Sigmoid colon (tissue), 6 donors: ENCODE measurements at regions not wholly inside any gene's neighbourhood (a gene's known extent, or its start where the extent isn't known, plus 50 kb on each side); places are given as distances from the start of the nearest gene placed in this dataset.

Experiments
- DNase-seq: peaks from one replicate; pipeline ENCODE4 v3.0.0-alpha.2; 2019
- H3K27ac ChIP-seq, 4 donors: fragments of 200-600 bp; sonication (generic); one replicate each; pipeline ENCODE4 v1.5.1; 2016 to 2019; ENCODE audit warnings: mild to moderate bottlenecking in 1 of 4
- H3K27me3 ChIP-seq, 3 donors: fragments of 200-600 bp; sonication (generic); one replicate each; pipeline ENCODE4 v1.5.1; 2019; ENCODE audit warnings: mild to moderate bottlenecking in 1 of 3
- H3K36me3 ChIP-seq, 4 donors: fragments of 200-600 bp; sonication (generic); one replicate each; pipeline ENCODE4 v1.5.1; 2016 to 2019
- H3K4me1 ChIP-seq, 4 donors: fragments of 200-600 bp; sonication (generic); one replicate each; pipeline ENCODE4 v1.5.1; 2017 to 2019
- H3K4me3 ChIP-seq, 4 donors: fragments of 200-600 bp; sonication (generic); one replicate each; pipeline ENCODE4 v1.5.1; 2017 to 2019; ENCODE audit warnings: mild to moderate bottlenecking in 2 of 4, moderate library complexity in 1 of 4
- H3K9me3 ChIP-seq, 4 donors: fragments of 200-600 bp in 3 of 4; sonication (generic) in 3 of 4; one replicate each; pipeline versions ENCODE4 v1.5.1 to v1.6.1; 2013 to 2019
- CTCF ChIP-seq, 4 experiments: fragments of 450-650 bp in 3 of 4; fragments of 200-600 bp in 1 of 4; IDR thresholded peaks; one replicate each; pipeline ENCODE4 v1.5.1; 2016 to 2019; ENCODE audit warnings: antibody characterized with exemption in 4 of 4, mild to moderate bottlenecking in 3 of 4, moderate library complexity in 2 of 4
- EP300 ChIP-seq, 4 donors: sonication (generic); formaldehyde crosslinking; IDR thresholded peaks; one replicate each; pipeline ENCODE4 v1.6.1; 2017; ENCODE audit warnings: antibody characterized with exemption in 4 of 4
- POLR2A ChIP-seq, 2 donors: fragments of 450-650 bp; IDR thresholded peaks; one replicate each; pipeline ENCODE4 v1.6.1; 2016; ENCODE audit warnings: antibody characterized with exemption in 2 of 2, mild to moderate bottlenecking in 2 of 2, moderate library complexity in 2 of 2
- POLR2AphosphoS5 ChIP-seq, 4 donors: sonication (generic); formaldehyde crosslinking; IDR thresholded peaks; one replicate each; pipeline ENCODE4 v1.6.1; 2017; ENCODE audit warnings: antibody characterized with exemption in 4 of 4
- WGBS, 2 donors: extraction: QIAGEN DNeasy Blood & Tissue Kit; methylation state at CpG; one replicate each; pipeline ENCODE4 v1.1.7; 2013; 5-methylcytosine and 5-hydroxymethylcytosine counted together
- intact Hi-C: fragments of 100-400 bp; cut with DNase I; formaldehyde crosslinking; loops from one replicate; pipeline ENCODE4 v1.15.1; 2023
- donor health status: healthy with polysubstance abuse.
- donor health status: healthy.

GRCh38 chr17:13182450-13182849, 164.6 kb upstream of the ELAC2 start:
- H3K4me1 ChIP-seq, result no peaks in the 10 kb centered on the region
- H3K9me3 ChIP-seq, result no peaks in the 10 kb centered on the region
- H3K27me3 ChIP-seq, result no peaks in the 10 kb centered on the region
- DNase-seq, result no peak
- TF ChIP-seq EP300 (IDR thresholded peaks at IDR 0.05), result no peak
- TF ChIP-seq POLR2A (IDR thresholded peaks at IDR 0.05), result no peak
- no peak for TF ChIP-seq POLR2AphosphoS5 (IDR thresholded peaks at IDR 0.05)
- no peak for TF ChIP-seq CTCF (IDR thresholded peaks at IDR 0.05)
- intact Hi-C loops, result no loop called here
- no peak overlapping the region for H3K4me3 ChIP-seq
- no peak overlapping the region for H3K27ac ChIP-seq
- no peaks in the 10 kb centered on the region for H3K36me3 ChIP-seq

- intact Hi-C loops, result no loop called here
- no peak overlapping the region for H3K4me3 ChIP-seq
- no peaks in the 10 kb centered on the region for H3K9me3 ChIP-seq
- no peaks in the 10 kb centered on the region for H3K36me3 ChIP-seq
- H3K27ac ChIP-seq, result no peak overlapping the region
- H3K4me1 ChIP-seq, result no peaks in the 10 kb centered on the region
- H3K27me3 ChIP-seq, result no peaks in the 10 kb centered on the region
- WGBS, 2 donors, result 50 to 67% methylated on average over 2 of the region's 2 CpGs
- TF ChIP-seq POLR2A (IDR thresholded peaks at IDR 0.05), result no peak
- TF ChIP-seq CTCF (IDR thresholded peaks at IDR 0.05), result no peak
- no peak for TF ChIP-seq POLR2AphosphoS5 (IDR thresholded peaks at IDR 0.05)
- no peak for TF ChIP-seq EP300 (IDR thresholded peaks at IDR 0.05)
- DNase-seq, result no peak
These were observed 163.9 kb upstream of the ELAC2 start for GRCh38 chr17:13181683-13182082.

- H3K4me1 ChIP-seq, result no peaks in the 10 kb centered on the region
- no peaks in the 10 kb centered on the region for H3K36me3 ChIP-seq
- H3K9me3 ChIP-seq, result no peaks in the 10 kb centered on the region
- H3K27me3 ChIP-seq, result no peaks in the 10 kb centered on the region
- TF ChIP-seq POLR2A (IDR thresholded peaks at IDR 0.05), result no peak
- no peak for TF ChIP-seq POLR2AphosphoS5 (IDR thresholded peaks at IDR 0.05)
- TF ChIP-seq EP300 (IDR thresholded peaks at IDR 0.05), result no peak
- no peak for TF ChIP-seq CTCF (IDR thresholded peaks at IDR 0.05)
- no peak overlapping the region for H3K4me3 ChIP-seq
- DNase-seq, result no peak
- intact Hi-C loops, result no loop called here
- WGBS, 2 donors, result 54 to 71% methylated on average over 4 of the region's 4 CpGs
- H3K27ac ChIP-seq, result no peak overlapping the region
These were observed 158.6 kb upstream of the ELAC2 start for GRCh38 chr17:13176436-13176835.

GRCh38 chr17:13171790-13172189, 154.0 kb upstream of the ELAC2 start:
- Histone ChIP-seq H3K36me3 (no peaks in the 10 kb centered on the region), H3K4me3 (no peak overlapping the region), H3K4me1 (no peaks in the 10 kb centered on the region), H3K9me3 (peaks cover 0 to 3% (median 0%) of the 10 kb centered on the region in 4 donors), H3K27ac (no peak overlapping the region), H3K27me3 (no peaks in the 10 kb centered on the region)
- 88 to 93% methylated on average over 1 of the region's 1 CpG for WGBS, 2 donors
- no peak for TF ChIP-seq CTCF (IDR thresholded peaks at IDR 0.05)
- TF ChIP-seq POLR2A (IDR thresholded peaks at IDR 0.05), result no peak
- no peak for TF ChIP-seq POLR2AphosphoS5 (IDR thresholded peaks at IDR 0.05)
- TF ChIP-seq EP300 (IDR thresholded peaks at IDR 0.05), result no peak
- no peak for DNase-seq
- intact Hi-C loops, result no loop called here

- Histone ChIP-seq H3K36me3 (no peaks in the 10 kb centered on the region), H3K4me1 (no peaks in the 10 kb centered on the region), H3K27ac (no peak overlapping the region), H3K27me3 (no peaks in the 10 kb centered on the region), H3K4me3 (no peak overlapping the region), H3K9me3 (no peaks in the 10 kb centered on the region)
- 65 to 66% methylated on average over 1 of the region's 1 CpG for WGBS, 2 donors
- intact Hi-C loops, result no loop called here
- DNase-seq, result no peak
- TF ChIP-seq CTCF (IDR thresholded peaks at IDR 0.05) (no peak), EP300 (IDR thresholded peaks at IDR 0.05) (no peak), POLR2AphosphoS5 (IDR thresholded peaks at IDR 0.05) (no peak), POLR2A (IDR thresholded peaks at IDR 0.05) (no peak)
These were observed 144.5 kb upstream of the ELAC2 start for GRCh38 chr17:13162361-13162760.
